OCI-LY1 (cell line): ENCODE measurements at regions not wholly inside any gene's neighbourhood (a gene's known extent, or its start where the extent isn't known, plus 50 kb on each side); places are given as distances from the start of the nearest gene placed in this dataset.

Source experiments
- H2AFZ ChIP-seq: fragments of 200-600 bp; sonication (generic), shearing (Covaris generic); 2 replicates; pipeline ENCODE4 v1.6.0; 2014; ENCODE audit warnings: antibody characterized with exemption, mild to moderate bottlenecking, low read length
- H3F3A ChIP-seq: fragments of 200-600 bp; sonication (generic), shearing (Covaris generic); 2 replicates; pipeline ENCODE4 v1.6.0; 2014; ENCODE audit warnings: mild to moderate bottlenecking, antibody characterized with exemption, low read length, moderate library complexity; ENCODE audit not compliant: insufficient read depth
- H3K27ac ChIP-seq: fragments of 200-600 bp; sonication (generic); 2 replicates; pipeline ENCODE4 v1.5.1; 2014; ENCODE audit warnings: low read length, mixed run types, mild to moderate bottlenecking, low read depth; ENCODE audit not compliant: poor library complexity, severe bottlenecking
- H3K27me3 ChIP-seq: fragments of 200-600 bp; sonication (generic); 2 replicates; pipeline ENCODE4 v1.6.0; 2014; ENCODE audit warnings: antibody characterized with exemption, mild to moderate bottlenecking, low read length, moderate library complexity; ENCODE audit not compliant: insufficient read depth
- H3K36me3 ChIP-seq: fragments of 200-600 bp; sonication (generic); 2 replicates; pipeline ENCODE4 v1.6.1; 2014; ENCODE audit warnings: mild to moderate bottlenecking, antibody characterized with exemption, low read length, moderate library complexity, mixed read lengths; ENCODE audit not compliant: insufficient read depth
- H3K4me1 ChIP-seq: fragments of 200-600 bp; sonication (generic); 2 replicates; pipeline ENCODE4 v1.5.1; 2014; ENCODE audit warnings: mild to moderate bottlenecking, low read length, moderate library complexity; ENCODE audit not compliant: insufficient read depth, severe bottlenecking
- H3K4me2 ChIP-seq: fragments of 200-600 bp; sonication (generic), shearing (Covaris generic); 2 replicates; pipeline ENCODE4 v1.6.1; 2014; ENCODE audit warnings: low read length
- H3K4me3 ChIP-seq: fragments of 200-600 bp; sonication (generic); 2 replicates; pipeline ENCODE4 v1.5.1; 2014; ENCODE audit warnings: low read length, low read depth, mild to moderate bottlenecking, mixed read lengths; ENCODE audit not compliant: poor library complexity, severe bottlenecking
- H3K79me2 ChIP-seq: fragments of 200-600 bp; shearing (Covaris generic); 2 replicates; pipeline ENCODE4 v1.6.1; 2016; ENCODE audit warnings: mixed run types, low read length, mixed read lengths; ENCODE audit not compliant: insufficient read depth
- H3K9ac ChIP-seq: fragments of 200-600 bp; sonication (generic), shearing (Covaris generic); 2 replicates; pipeline ENCODE4 v1.6.1; 2014; ENCODE audit warnings: mild to moderate bottlenecking, low read length, mixed read lengths
- H3K9me2 ChIP-seq: fragments of 200-600 bp; sonication (generic), shearing (Covaris generic); 2 replicates; pipeline ENCODE4 v1.6.1; 2014; ENCODE audit warnings: low read depth, mild to moderate bottlenecking, low read length, mixed read lengths
- H3K9me3 ChIP-seq: fragments of 200-600 bp; shearing (Covaris generic); 2 replicates; pipeline ENCODE4 v1.6.1; 2014; ENCODE audit warnings: low read length, mixed read lengths
- H4K20me1 ChIP-seq: fragments of 200-600 bp; sonication (generic), shearing (Covaris generic); 2 replicates; pipeline ENCODE4 v1.6.0; 2016; ENCODE audit warnings: mild to moderate bottlenecking, low read length; ENCODE audit not compliant: insufficient read depth
- CTCF ChIP-seq: fragments of 200-600 bp; sonication (generic), shearing (Covaris generic); IDR thresholded peaks from 2 replicates; pipeline ENCODE4 v1.5.1; 2017; ENCODE audit warnings: mild to moderate bottlenecking, antibody characterized with exemption, low read length, moderate library complexity, mixed read lengths
- EZH2 ChIP-seq: fragments of 200-600 bp; sonication (generic), shearing (Covaris generic); IDR thresholded peaks from 2 replicates; pipeline ENCODE4 v1.8.0; 2017; ENCODE audit warnings: borderline replicate concordance, mixed run types, mild to moderate bottlenecking, antibody characterized with exemption, low read length, moderate library complexity, mixed read lengths

GRCh38 chr2:821546-821945 lies 129.1 kb upstream of the SNTG2 start:
- Histone ChIP-seq H3K4me2 (no peak overlapping the region), H3K79me2 (no peaks in the 10 kb centered on the region), H3K9me3 (no peaks in the 10 kb centered on the region), H4K20me1 (no peaks in the 10 kb centered on the region), H3K9ac (no peak overlapping the region), H3K4me3 (no peak overlapping the region), H3K4me1 (no peaks in the 10 kb centered on the region), H3K9me2 (no peaks in the 10 kb centered on the region), H3K27ac (no peak overlapping the region), H3F3A (no peaks in the 10 kb centered on the region), H3K36me3 (no peaks in the 10 kb centered on the region), H3K27me3 (no peaks in the 10 kb centered on the region), H2AFZ (no peak overlapping the region)
- TF ChIP-seq EZH2: no peak
- no peak for TF ChIP-seq CTCF

GRCh38 chr2:819601-820000 lies 131.0 kb upstream of the SNTG2 start:
- Histone ChIP-seq H3F3A (no peaks in the 10 kb centered on the region), H3K9me2 (no peaks in the 10 kb centered on the region), H3K9me3 (no peaks in the 10 kb centered on the region), H3K4me2 (no peak overlapping the region), H3K27ac (no peak overlapping the region), H3K4me3 (no peak overlapping the region), H3K79me2 (no peaks in the 10 kb centered on the region), H3K27me3 (no peaks in the 10 kb centered on the region), H2AFZ (no peak overlapping the region), H4K20me1 (no peaks in the 10 kb centered on the region), H3K36me3 (no peaks in the 10 kb centered on the region), H3K9ac (no peak overlapping the region), H3K4me1 (no peaks in the 10 kb centered on the region)
- TF ChIP-seq CTCF (no peak), EZH2 (no peak)

GRCh38 chr2:819121-819520 lies 131.5 kb upstream of the SNTG2 start:
- no peaks in the 10 kb centered on the region for H3K27me3 ChIP-seq
- no peaks in the 10 kb centered on the region for H4K20me1 ChIP-seq
- no peaks in the 10 kb centered on the region for H3K9me2 ChIP-seq
- H3K27ac ChIP-seq: no peak overlapping the region
- H3K4me2 ChIP-seq: no peak overlapping the region
- H3K4me1 ChIP-seq: no peaks in the 10 kb centered on the region
- H3K9ac ChIP-seq: no peak overlapping the region
- no peak overlapping the region for H2AFZ ChIP-seq
- TF ChIP-seq CTCF: no peak
- no peak for TF ChIP-seq EZH2
- H3K79me2 ChIP-seq: no peaks in the 10 kb centered on the region
- no peaks in the 10 kb centered on the region for H3K9me3 ChIP-seq
- no peak overlapping the region for H3K4me3 ChIP-seq
- no peaks in the 10 kb centered on the region for H3F3A ChIP-seq
- H3K36me3 ChIP-seq: no peaks in the 10 kb centered on the region
